Stimulated activated CD4-positive, alpha-beta T cell treated with anti-CD3 and anti-CD28 coated beads, Interleukin-2, amount 100 ng/mL, for 4 hours (primary cell): ENCODE measurements at regions not wholly inside any gene's neighbourhood (a gene's known extent, or its start where the extent isn't known, plus 50 kb on each side); places are given as distances from the start of the nearest gene placed in this dataset.

ENCODE experiments used
- DNase-seq: peaks from one replicate; pipeline ENCODE4 v3.0.0-alpha.2; 2020; ENCODE audit warnings: low read depth

DNA sequence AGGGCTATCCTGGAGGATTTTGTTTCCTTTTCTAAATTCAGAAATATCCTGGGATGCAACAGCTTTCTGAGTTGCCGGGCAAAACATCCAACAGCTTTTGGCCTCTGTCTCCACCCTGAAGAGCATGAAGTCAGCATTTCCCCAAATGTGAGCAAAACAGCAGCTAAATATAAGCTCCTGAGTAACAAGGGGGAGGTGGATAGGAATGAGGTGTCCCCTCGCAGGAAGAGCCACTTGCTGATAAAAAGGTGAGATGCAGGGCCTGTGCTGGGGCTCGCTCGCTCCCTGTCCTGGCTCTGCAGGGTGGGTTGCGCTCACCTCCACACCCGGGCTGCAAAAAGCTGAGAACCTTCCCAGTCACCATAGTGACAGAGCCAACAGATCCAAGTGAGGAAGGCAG lies 264.3 kb downstream of the ZEB1 start:
- DNase-seq: no peak

DNA sequence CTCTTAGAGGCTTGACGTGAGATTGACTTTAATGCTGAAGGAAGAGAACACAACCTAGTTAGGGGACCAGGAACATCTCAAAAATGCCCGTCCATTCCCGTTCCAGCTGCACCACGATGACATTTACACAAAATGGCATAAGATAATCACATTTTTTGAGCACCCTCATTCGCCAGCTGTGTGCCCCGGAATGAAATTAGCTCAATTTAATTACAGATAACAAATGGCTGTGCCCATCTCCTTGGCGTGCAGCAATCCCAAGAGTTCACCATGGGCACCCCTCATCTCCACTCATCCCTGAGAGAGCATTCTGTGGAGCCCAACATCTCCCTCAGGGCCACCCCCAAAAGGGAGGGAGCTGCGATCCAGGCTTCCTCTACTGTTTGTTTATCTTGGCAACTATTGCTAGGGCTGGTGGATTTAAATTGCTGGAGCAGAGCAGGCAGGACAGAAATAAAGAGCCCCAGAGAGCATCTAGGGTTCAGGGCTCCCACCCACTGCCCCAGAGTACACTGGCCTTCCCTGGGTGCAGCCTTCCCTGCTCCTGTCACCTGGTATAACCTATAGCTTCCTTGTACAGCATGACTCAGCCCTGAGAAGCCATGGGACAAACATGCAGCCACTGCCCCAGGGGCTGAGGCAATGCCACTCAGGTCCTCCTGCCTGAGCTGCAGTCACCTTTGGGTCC lies 263.5 kb downstream of the ZEB1 start:
- DNase-seq: no peak

DNA sequence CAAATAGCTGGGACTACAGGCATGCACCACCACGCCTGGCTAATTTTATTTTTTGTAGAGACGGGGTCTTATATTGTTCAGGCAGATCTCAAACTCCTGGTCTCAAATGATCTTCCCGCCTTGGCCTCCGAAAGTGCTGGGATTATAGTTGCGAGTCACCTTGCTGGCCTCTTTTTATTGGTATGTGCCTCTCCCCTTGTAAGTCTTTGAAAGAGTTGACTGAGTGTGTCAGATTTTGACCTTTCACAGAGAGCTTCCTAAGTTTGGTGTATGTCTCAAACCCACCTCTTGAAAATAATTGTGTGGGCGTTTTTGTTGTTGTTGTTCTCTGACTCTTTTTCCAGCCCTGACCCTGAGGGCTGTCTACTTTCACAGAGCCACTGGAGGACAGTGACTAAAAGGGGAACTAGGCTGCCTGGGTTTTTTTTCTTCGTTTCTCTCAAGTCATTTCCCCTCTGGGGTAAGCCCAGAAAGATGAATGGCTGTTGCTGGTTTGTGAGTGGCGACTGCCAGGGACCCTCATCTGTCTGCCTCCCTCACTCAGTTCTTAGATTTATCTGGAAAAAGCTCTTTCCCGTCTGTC lies 262.8 kb downstream of the ZEB1 start:
- no peak for DNase-seq

DNA sequence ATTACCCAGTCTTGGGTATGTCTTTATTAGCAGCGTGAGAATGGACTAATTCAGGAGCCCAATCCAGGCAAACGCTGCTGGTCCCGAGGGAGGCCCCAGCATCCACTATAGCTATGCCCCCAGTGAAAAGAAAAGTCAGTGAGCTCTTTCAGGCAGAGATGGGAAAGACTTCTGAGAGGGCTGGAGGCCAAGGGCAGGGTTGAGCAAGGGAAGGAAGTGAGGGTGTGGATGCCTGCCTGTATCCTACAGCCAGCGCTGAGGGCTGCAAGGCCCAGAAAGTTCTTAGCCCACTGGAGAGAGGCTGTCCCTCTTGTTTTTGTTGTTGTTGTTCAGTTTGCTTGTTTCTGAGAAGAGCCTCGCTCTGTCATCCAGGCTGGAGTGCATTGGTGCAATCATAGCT lies 261.6 kb downstream of the ZEB1 start:
- no peak for DNase-seq
